CD14-positive monocyte (primary cell): ENCODE measurements at regions not wholly inside any gene's neighbourhood (a gene's known extent, or its start where the extent isn't known, plus 50 kb on each side); places are given as distances from the start of the nearest gene placed in this dataset.

Experiments
- DNase-seq, 3 donors: peaks; one replicate each; pipeline ENCODE4 v3.0.0-alpha.2; 2011 to 2022
- H2AFZ ChIP-seq: 2 replicates; pipeline ENCODE4 v1.6.0; 2012; ENCODE audit warnings: mild to moderate bottlenecking, low read depth, low read length, inconsistent platforms; ENCODE audit not compliant: insufficient read depth, poor library complexity, severe bottlenecking
- H3K27ac ChIP-seq, 2 donors: 1 replicate in 1 of 2; 2 replicates in 1 of 2; pipeline ENCODE4 v1.5.1; 2012 to 2013; ENCODE audit warnings: low read length in 2 of 2, control low read depth in 1 of 2, inconsistent platforms in 1 of 2, low read depth in 1 of 2, mild to moderate bottlenecking in 1 of 2
- H3K27me3 ChIP-seq, 2 donors: one replicate each; pipeline versions ENCODE4 v1.6.0 to v1.6.1; 2011 to 2013; ENCODE audit warnings: low read length in 2 of 2; ENCODE audit not compliant: control insufficient read depth in 2 of 2, insufficient read depth in 2 of 2
- H3K36me3 ChIP-seq, 2 donors: replicated peaks in 1 of 2; 1 replicate in 1 of 2; 2 replicates in 1 of 2; pipeline versions ENCODE4 v1.5.1 to v1.6.1; 2012 to 2013; ENCODE audit warnings: low read length in 2 of 2, control low read depth in 1 of 2, inconsistent platforms in 1 of 2, mild to moderate bottlenecking in 1 of 2; ENCODE audit not compliant: insufficient read depth in 2 of 2, control insufficient read depth in 1 of 2
- H3K4me1 ChIP-seq, 2 donors: 1 replicate in 1 of 2; 2 replicates in 1 of 2; pipeline versions ENCODE4 v1.5.1 to v1.6.1; 2012 to 2013; ENCODE audit warnings: low read length in 2 of 2, control low read depth in 1 of 2, inconsistent platforms in 1 of 2, mild to moderate bottlenecking in 1 of 2, moderate library complexity in 1 of 2; ENCODE audit not compliant: insufficient read depth in 2 of 2, control insufficient read depth in 1 of 2
- H3K4me2 ChIP-seq: replicated peaks from 2 replicates; pipeline ENCODE3; 2012; ENCODE audit warnings: low read length, moderate library complexity, mild to moderate bottlenecking; ENCODE audit not compliant: poor library complexity, severe bottlenecking; ENCODE audit errors: extremely low read depth
- H3K4me3 ChIP-seq, 3 experiments: fragments of 200-600 bp in 1 of 3; sonication (generic) in 1 of 3; replicated peaks in 1 of 3; 1 replicate in 2 of 3; 2 replicates in 1 of 3; pipeline ENCODE4 v1.5.1; 2011 to 2013; ENCODE audit warnings: low read length in 3 of 3, mild to moderate bottlenecking in 3 of 3, control low read depth in 2 of 3, low read depth in 2 of 3, inconsistent platforms in 1 of 3, moderate library complexity in 1 of 3
- H3K79me2 ChIP-seq: 2 replicates; pipeline ENCODE4 v1.6.0; 2012; ENCODE audit warnings: mild to moderate bottlenecking, control low read depth, inconsistent platforms, low read length, moderate library complexity; ENCODE audit not compliant: insufficient read depth
- H3K9ac ChIP-seq: 2 replicates; pipeline ENCODE4 v1.6.0; 2017; ENCODE audit warnings: low read length, mild to moderate bottlenecking; ENCODE audit not compliant: insufficient read depth, poor library complexity, severe bottlenecking
- H3K9me3 ChIP-seq, 2 donors: replicated peaks in 1 of 2; 1 replicate in 1 of 2; 2 replicates in 1 of 2; pipeline versions ENCODE4 v1.5.1 to v1.6.1; 2012 to 2013; ENCODE audit warnings: low read length in 2 of 2, control low read depth in 1 of 2; ENCODE audit not compliant: control insufficient read depth in 1 of 2, insufficient read depth in 1 of 2
- H4K20me1 ChIP-seq: 2 replicates; pipeline ENCODE4 v1.6.0; 2012; ENCODE audit warnings: mild to moderate bottlenecking, low read length, control low read depth, moderate library complexity; ENCODE audit not compliant: insufficient read depth
- H3K27ac Mint-ChIP-seq, 7 donors: one replicate each; pipeline ENCODE4 v1.8.0; 2020; ENCODE audit warnings: mild to moderate bottlenecking in 7 of 7, mixed read lengths in 7 of 7, moderate library complexity in 6 of 7, inconsistent platforms in 2 of 7
- H3K27me3 Mint-ChIP-seq, 3 donors: one replicate each; pipeline ENCODE4 v1.8.0; 2021 to 2022; ENCODE audit warnings: low read depth in 3 of 3, mild to moderate bottlenecking in 3 of 3, mixed read lengths in 3 of 3, moderate library complexity in 3 of 3, inconsistent platforms in 1 of 3
- H3K36me3 Mint-ChIP-seq, 2 donors: one replicate each; pipeline ENCODE4 v1.8.0; 2020; ENCODE audit warnings: mixed read lengths in 2 of 2, inconsistent platforms in 1 of 2, mild to moderate bottlenecking in 1 of 2
- H3K4me1 Mint-ChIP-seq: one replicate; pipeline ENCODE4 v1.8.0; 2020; ENCODE audit warnings: mild to moderate bottlenecking, mixed read lengths
- H3K4me3 Mint-ChIP-seq, 2 donors: one replicate each; pipeline ENCODE4 v1.8.0; 2020; ENCODE audit warnings: mild to moderate bottlenecking in 2 of 2, mixed read lengths in 2 of 2, moderate library complexity in 1 of 2
- H3K9me3 Mint-ChIP-seq, 7 donors: one replicate each; pipeline ENCODE4 v1.8.0; 2020 to 2022; ENCODE audit warnings: mixed read lengths in 7 of 7, mild to moderate bottlenecking in 6 of 7, moderate library complexity in 6 of 7, inconsistent platforms in 2 of 7
- WGBS: methylation state at CpG from one replicate; pipeline ENCODE4 v1.1.5; 2013; ENCODE audit warnings: missing lambda C conversion rate; ENCODE audit not compliant: insufficient coverage; 5-methylcytosine and 5-hydroxymethylcytosine counted together
- intact Hi-C, 2 donors: fragments of 100-400 bp; cut with micrococcal nuclease; formaldehyde crosslinking; loops; one replicate each; pipeline versions ENCODE4 v1.15.0 to v1.15.1; 2023
- TF ChIP-seq, protein P1 (sequence below): fragments of 200-600 bp; IDR thresholded peaks from one replicate; pipeline ENCODE4 v1.8.0; 2022; ENCODE audit warnings: antibody characterized with exemption, mild to moderate bottlenecking

DNA sequence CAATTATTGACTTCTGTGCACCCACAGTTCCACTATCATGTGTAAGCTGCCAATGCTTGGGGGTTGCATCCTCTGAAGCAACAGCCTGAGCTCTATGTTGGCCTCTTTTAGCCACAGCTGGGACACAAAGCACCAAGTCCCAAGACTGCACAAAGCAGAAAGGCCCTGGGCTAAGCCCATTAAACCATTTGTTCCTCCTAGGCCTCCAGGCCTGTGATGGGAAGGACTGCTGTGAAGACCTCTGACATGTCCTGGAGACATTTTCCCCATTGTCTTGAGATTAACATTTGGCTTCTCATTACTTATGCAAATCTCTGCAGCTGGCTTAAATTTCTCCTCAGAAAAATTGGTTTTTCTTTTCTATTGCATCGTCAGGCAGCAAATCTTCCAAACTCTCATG lies 123.7 kb upstream of the DEPDC1 start:
- Histone ChIP-seq H3K4me1 (no peaks in the 10 kb centered on the region), H3K4me2 (no peak overlapping the region), H2AFZ (no peak overlapping the region), H4K20me1 (no peaks in the 10 kb centered on the region), H3K27ac (no peak overlapping the region), H3K9me3 (peaks cover 13 to 20% of the 10 kb centered on the region in 2 donors), H3K36me3 (no peaks in the 10 kb centered on the region), H3K79me2 (no peaks in the 10 kb centered on the region), H3K9ac (no peak overlapping the region), H3K4me3 (no peak overlapping the region), H3K27me3 (no peaks in the 10 kb centered on the region)
- H3K4me3 Mint-ChIP-seq, result no peak overlapping the region
- DNase-seq, result no peak
- H3K4me1 Mint-ChIP-seq, result no peaks in the 10 kb centered on the region
- H3K27me3 Mint-ChIP-seq, result no peaks in the 10 kb centered on the region
- intact Hi-C loops, result no loop called here
- no peaks in the 10 kb centered on the region for H3K36me3 Mint-ChIP-seq
- TF ChIP-seq, protein P1, sequence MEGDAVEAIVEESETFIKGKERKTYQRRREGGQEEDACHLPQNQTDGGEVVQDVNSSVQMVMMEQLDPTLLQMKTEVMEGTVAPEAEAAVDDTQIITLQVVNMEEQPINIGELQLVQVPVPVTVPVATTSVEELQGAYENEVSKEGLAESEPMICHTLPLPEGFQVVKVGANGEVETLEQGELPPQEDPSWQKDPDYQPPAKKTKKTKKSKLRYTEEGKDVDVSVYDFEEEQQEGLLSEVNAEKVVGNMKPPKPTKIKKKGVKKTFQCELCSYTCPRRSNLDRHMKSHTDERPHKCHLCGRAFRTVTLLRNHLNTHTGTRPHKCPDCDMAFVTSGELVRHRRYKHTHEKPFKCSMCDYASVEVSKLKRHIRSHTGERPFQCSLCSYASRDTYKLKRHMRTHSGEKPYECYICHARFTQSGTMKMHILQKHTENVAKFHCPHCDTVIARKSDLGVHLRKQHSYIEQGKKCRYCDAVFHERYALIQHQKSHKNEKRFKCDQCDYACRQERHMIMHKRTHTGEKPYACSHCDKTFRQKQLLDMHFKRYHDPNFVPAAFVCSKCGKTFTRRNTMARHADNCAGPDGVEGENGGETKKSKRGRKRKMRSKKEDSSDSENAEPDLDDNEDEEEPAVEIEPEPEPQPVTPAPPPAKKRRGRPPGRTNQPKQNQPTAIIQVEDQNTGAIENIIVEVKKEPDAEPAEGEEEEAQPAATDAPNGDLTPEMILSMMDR, result no peak
- 100% methylated on average over 1 of the region's 1 CpG for WGBS
- no peak overlapping the region for H3K27ac Mint-ChIP-seq
- peaks cover 9 to 30% (median 15%) of the 10 kb centered on the region in 7 donors for H3K9me3 Mint-ChIP-seq

DNA sequence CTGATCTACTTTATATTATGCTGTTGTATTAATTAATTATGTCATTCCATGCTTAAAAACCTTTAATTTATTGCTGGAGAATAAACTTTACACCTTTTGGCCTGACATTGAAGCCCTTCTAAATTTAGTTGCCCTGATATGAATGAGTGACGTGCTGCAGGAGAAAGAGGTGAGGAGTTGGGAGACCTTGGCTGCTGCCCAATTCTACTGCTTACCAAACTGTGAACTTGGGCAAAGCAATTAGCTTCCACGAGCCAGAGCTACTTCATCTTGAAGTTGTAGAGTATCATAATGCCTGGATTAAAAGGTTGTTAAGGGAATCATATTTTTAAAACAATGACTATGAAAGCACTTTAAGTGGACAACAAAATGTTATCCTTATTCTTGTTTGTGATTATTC lies 126.8 kb upstream of the DEPDC1 start:
- Histone ChIP-seq H3K4me2 (no peak overlapping the region), H3K27me3 (no peaks in the 10 kb centered on the region), H3K9me3 (peaks cover 12 to 13% of the 10 kb centered on the region in 2 donors), H3K4me1 (no peaks in the 10 kb centered on the region), H4K20me1 (no peaks in the 10 kb centered on the region), H3K4me3 (no peak overlapping the region), H3K79me2 (no peaks in the 10 kb centered on the region), H2AFZ (no peak overlapping the region), H3K9ac (no peak overlapping the region), H3K36me3 (no peaks in the 10 kb centered on the region), H3K27ac (no peak overlapping the region)
- intact Hi-C loops, result no loop called here
- no peak overlapping the region for H3K4me3 Mint-ChIP-seq
- 100% methylated on average over 2 of the region's 2 CpGs for WGBS
- no peaks in the 10 kb centered on the region for H3K4me1 Mint-ChIP-seq
- peaks cover 7 to 23% (median 12%) of the 10 kb centered on the region in 7 donors for H3K9me3 Mint-ChIP-seq
- H3K36me3 Mint-ChIP-seq, result no peaks in the 10 kb centered on the region
- peaks cover 0 to 2% (median 0%) of the 10 kb centered on the region in 3 donors for H3K27me3 Mint-ChIP-seq
- DNase-seq, result no peak
- TF ChIP-seq, protein P1, result no peak
- H3K27ac Mint-ChIP-seq, result no peak overlapping the region
